Keratinocyte (primary cell): ENCODE measurements at regions not wholly inside any gene's neighbourhood (a gene's known extent, or its start where the extent isn't known, plus 50 kb on each side); places are given as distances from the start of the nearest gene placed in this dataset.

Experiments used
- DNase-seq: peaks from one replicate; pipeline ENCODE4 v3.0.0-alpha.2; 2011; ENCODE audit warnings: low read depth, missing footprints, low spot score
- FAIRE-seq: peaks from 2 replicates; lab custom pipeline; 2011; peaks lifted over from hg19 to GRCh38; lab: Jason Lieb, UNC
- H2AFZ ChIP-seq: 2 replicates; pipeline ENCODE4 v1.6.0; 2012; ENCODE audit warnings: low read length, control low read depth, inconsistent platforms; ENCODE audit not compliant: control insufficient read depth
- H3K27ac ChIP-seq: 2 replicates; pipeline ENCODE4 v1.5.1; 2011; ENCODE audit warnings: low read length; ENCODE audit not compliant: control insufficient read depth, insufficient read depth
- H3K27me3 ChIP-seq: 3 replicates; pipeline ENCODE4 v1.6.0; 2011; ENCODE audit warnings: low read length; ENCODE audit not compliant: control insufficient read depth, insufficient read depth; ENCODE audit errors: extremely low read depth
- H3K36me3 ChIP-seq, 2 experiments: 2 replicates in 1 of 2; 3 replicates in 1 of 2; pipeline ENCODE4 v1.5.1; 2011; ENCODE audit warnings: low read length in 2 of 2, mild to moderate bottlenecking in 1 of 2; ENCODE audit not compliant: control insufficient read depth in 2 of 2, insufficient read depth in 2 of 2; ENCODE audit errors: extremely low read depth in 1 of 2
- H3K4me1 ChIP-seq: 3 replicates; pipeline ENCODE4 v1.5.1; 2011; ENCODE audit warnings: low read length; ENCODE audit not compliant: control insufficient read depth, insufficient read depth; ENCODE audit errors: extremely low read depth
- H3K4me2 ChIP-seq: 3 replicates; pipeline ENCODE4 v1.6.0; 2011; ENCODE audit warnings: low read depth, low read length; ENCODE audit not compliant: control insufficient read depth, insufficient read depth; ENCODE audit errors: extremely low read depth
- H3K4me3 ChIP-seq, 3 experiments: fragments of 200-600 bp in 1 of 3; sonication (generic) in 1 of 3; 2 replicates in 2 of 3; 3 replicates in 1 of 3; pipeline ENCODE4 v1.5.1; 2011 to 2016; ENCODE audit warnings: low read length in 3 of 3, mild to moderate bottlenecking in 3 of 3, control low read depth in 2 of 3, inconsistent platforms in 1 of 3, low read depth in 1 of 3, mixed read lengths in 1 of 3, mixed run types in 1 of 3, moderate library complexity in 1 of 3; ENCODE audit not compliant: control insufficient read depth in 2 of 3, insufficient read depth in 2 of 3; ENCODE audit errors: extremely low read depth in 1 of 3
- H3K79me2 ChIP-seq: 2 replicates; pipeline ENCODE4 v1.6.0; 2012; ENCODE audit warnings: low read length; ENCODE audit not compliant: control insufficient read depth, insufficient read depth
- H3K9ac ChIP-seq: 3 replicates; pipeline ENCODE4 v1.6.0; 2011; ENCODE audit warnings: low read length; ENCODE audit not compliant: control insufficient read depth, insufficient read depth; ENCODE audit errors: extremely low read depth
- H3K9me1 ChIP-seq: 3 replicates; pipeline ENCODE4 v1.6.0; 2011; ENCODE audit warnings: low read length; ENCODE audit not compliant: control insufficient read depth, insufficient read depth; ENCODE audit errors: extremely low read depth
- H3K9me3 ChIP-seq: 2 replicates; pipeline ENCODE4 v1.5.1; 2012; ENCODE audit warnings: low read depth, low read length; ENCODE audit not compliant: control insufficient read depth
- H4K20me1 ChIP-seq: 3 replicates; pipeline ENCODE4 v1.6.0; 2011; ENCODE audit warnings: low read length; ENCODE audit not compliant: control insufficient read depth, insufficient read depth; ENCODE audit errors: extremely low read depth
- CTCF ChIP-seq, 3 experiments: IDR thresholded peaks in 1 of 3; conservative IDR thresholded peaks in 1 of 3; optimal IDR thresholded peaks in 1 of 3; 2 replicates in 2 of 3; 3 replicates in 1 of 3; pipeline versions ENCODE3 to v1.5.1; 2011; ENCODE audit warnings: low read length in 3 of 3, mild to moderate bottlenecking in 3 of 3, moderate library complexity in 2 of 3, control low read depth in 1 of 3, inconsistent platforms in 1 of 3; ENCODE audit not compliant: insufficient read depth in 2 of 3; ENCODE audit errors: extremely low read depth in 1 of 3
- EZH2 ChIP-seq: IDR thresholded peaks from one replicate; pipeline ENCODE4 v1.6.1; 2012; ENCODE audit warnings: inconsistent platforms, mild to moderate bottlenecking, low read length, moderate library complexity
- dilution Hi-C: fragments of 300-500 bp; cut with MboI; formaldehyde crosslinking; loops from one replicate; pipeline ENCODE4 v1.7.0; 2020; ENCODE audit warnings: low sequenced_read_pairs; ENCODE audit not compliant: extremely low pct_ligation_motif_present

GRCh38 chr5:93123127-93123526 is 457.9 kb downstream of the NR2F1-AS1 start:
- Histone ChIP-seq H3K79me2 (no peaks in the 10 kb centered on the region), H4K20me1 (no peaks in the 10 kb centered on the region), H3K9ac (no peak overlapping the region), H3K4me2 (no peak overlapping the region), H3K4me1 (peaks cover 5% of the 10 kb centered on the region), H3K27ac (no peak overlapping the region), H3K9me3 (no peaks in the 10 kb centered on the region), H3K4me3 (no peak overlapping the region), H3K27me3 (no peaks in the 10 kb centered on the region), H3K36me3 (no peaks in the 10 kb centered on the region), H3K9me1 (no peaks in the 10 kb centered on the region), H2AFZ (no peak overlapping the region)
- dilution Hi-C loops: no loop called here
- TF ChIP-seq EZH2: no peak
- FAIRE-seq (no peak), DNase-seq (no peak)

DNA sequence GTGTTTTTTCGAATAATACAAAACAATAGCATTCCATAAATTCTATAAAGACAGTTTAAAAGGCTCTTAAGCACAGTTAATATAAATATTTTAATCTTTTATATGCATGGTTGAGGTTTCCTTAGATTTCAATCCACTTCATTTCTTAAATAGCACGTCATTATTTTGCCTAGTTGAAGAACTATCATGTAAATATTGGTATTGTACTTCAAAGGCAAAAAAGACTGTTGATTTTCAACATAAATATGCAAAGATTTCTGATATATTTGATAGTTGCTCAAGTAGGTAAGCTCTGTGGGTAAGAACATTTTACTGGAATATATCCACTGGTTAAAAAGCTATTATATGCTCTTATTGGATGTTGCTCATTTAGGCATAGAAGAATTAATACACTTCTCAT is 458.6 kb downstream of the NR2F1-AS1 start:
- no peak overlapping the region for H3K9ac ChIP-seq

More for the DNA sequence above, 458.6 kb downstream of the NR2F1-AS1 start:
- H3K36me3 ChIP-seq: no peaks in the 10 kb centered on the region
- peaks cover 9% of the 10 kb centered on the region for H3K4me1 ChIP-seq
- no peak for TF ChIP-seq CTCF (optimal IDR thresholded peaks at IDR 0.05 in 1 of 3, IDR thresholded peaks at IDR 0.05 in 1 of 3, conservative IDR thresholded peaks at IDR 0.05 in 1 of 3; ENCODE audit: extremely low read depth in 1 of 3, insufficient read depth in 2 of 3, low read length in 3 of 3)
- TF ChIP-seq EZH2: no peak
- DNase-seq (no peak), FAIRE-seq (no peak)
- H3K27me3 ChIP-seq: no peaks in the 10 kb centered on the region
- dilution Hi-C loops: no loop called here
- no peak overlapping the region for H3K4me2 ChIP-seq
- no peak overlapping the region for H2AFZ ChIP-seq
- no peaks in the 10 kb centered on the region for H3K79me2 ChIP-seq
- H3K9me3 ChIP-seq: no peaks in the 10 kb centered on the region
- no peak overlapping the region for H3K4me3 ChIP-seq
- no peak overlapping the region for H3K27ac ChIP-seq
- H4K20me1 ChIP-seq: no peaks in the 10 kb centered on the region
- H3K9me1 ChIP-seq: no peaks in the 10 kb centered on the region
